HG02588 (cell line): ENCODE measurements at regions not wholly inside any gene's neighbourhood (a gene's known extent, or its start where the extent isn't known, plus 50 kb on each side); places are given as distances from the start of the nearest gene placed in this dataset.

Source experiments
- ATAC-seq: cut with Tn5 transposase; IDR thresholded peaks from one replicate; pipeline ENCODE4 v1.9.1; 2021; ENCODE audit warnings: mild to moderate bottlenecking, moderate library complexity; ENCODE audit not compliant: unreplicated experiment

- ATAC-seq, result no peak
Observed at GRCh38 chr3:57009802-57010201, 50.7 kb upstream of the SPATA12 start.

- no peak for ATAC-seq
Observed at GRCh38 chr3:57009367-57009766, 51.1 kb upstream of the SPATA12 start.

GRCh38 chr3:57007521-57008460, 52.7 kb upstream of the SPATA12 start:
- ATAC-seq, result no peak

GRCh38 chr3:57006949-57007419, 53.5 kb upstream of the SPATA12 start:
- ATAC-seq, result no peak

GRCh38 chr3:57006179-57006657, 54.2 kb upstream of the SPATA12 start:
- ATAC-seq, result no peak

- ATAC-seq, result no peak
Observed at GRCh38 chr3:57004229-57004628, 56.2 kb upstream of the SPATA12 start.

GRCh38 chr3:57003676-57004075, 56.8 kb upstream of the SPATA12 start:
- no peak for ATAC-seq

- ATAC-seq, result no peak
Observed at GRCh38 chr3:57001356-57001755, 59.1 kb upstream of the SPATA12 start.

- ATAC-seq, result no peak
Observed at GRCh38 chr3:57000012-57000411, 60.5 kb upstream of the SPATA12 start.

GRCh38 chr3:56999547-56999946, 60.9 kb upstream of the SPATA12 start:
- ATAC-seq, result no peak

- no peak for ATAC-seq
Observed at GRCh38 chr3:56998076-56998529, 62.4 kb upstream of the SPATA12 start.

- ATAC-seq, result no peak
Observed at GRCh38 chr3:56997675-56998074, 62.8 kb upstream of the SPATA12 start.

GRCh38 chr3:56997041-56997440, 63.4 kb upstream of the SPATA12 start:
- no peak for ATAC-seq

- no peak for ATAC-seq
Observed at GRCh38 chr3:56994391-56994790, 66.1 kb upstream of the SPATA12 start.

GRCh38 chr3:56990641-56991015, 69.8 kb upstream of the SPATA12 start:
- no peak for ATAC-seq

- ATAC-seq, result no peak
Observed at GRCh38 chr3:56989977-56990640, 70.4 kb upstream of the SPATA12 start.

GRCh38 chr3:56989169-56989976, 71.1 kb upstream of the SPATA12 start:
- no peak for ATAC-seq

- no peak for ATAC-seq
Observed at GRCh38 chr3:56988458-56989168, 71.9 kb upstream of the SPATA12 start.

GRCh38 chr3:56987238-56987895, 73.1 kb upstream of the SPATA12 start:
- no peak for ATAC-seq

GRCh38 chr3:56986347-56986746, 74.1 kb upstream of the SPATA12 start:
- ATAC-seq, result no peak
